Upper lobe of left lung (tissue), 6 donors: ENCODE measurements at regions not wholly inside any gene's neighbourhood (a gene's known extent, or its start where the extent isn't known, plus 50 kb on each side); places are given as distances from the start of the nearest gene placed in this dataset.

Experiments used
- ATAC-seq, 2 donors: fragments of 200-7000 bp; cut with Tn5 transposase; one replicate each; pipeline ENCODE4 v1.9.1; 2022; ENCODE audit warnings: mild to moderate bottlenecking in 2 of 2, moderate library complexity in 2 of 2; ENCODE audit not compliant: low FRiP score in 2 of 2
- DNase-seq, 2 donors: peaks; one replicate each; pipeline ENCODE4 v3.0.0-alpha.2; 2019 to 2020
- H3K27ac ChIP-seq, 4 donors: fragments of 200-600 bp; sonication (generic); one replicate each; pipeline ENCODE4 v1.5.1; 2016 to 2019
- H3K27me3 ChIP-seq, 4 donors: fragments of 200-600 bp; sonication (generic); one replicate each; pipeline ENCODE4 v1.5.1; 2017 to 2019
- H3K36me3 ChIP-seq, 4 donors: fragments of 200-600 bp; sonication (generic); one replicate each; pipeline ENCODE4 v1.5.1; 2016 to 2019
- H3K4me1 ChIP-seq, 4 donors: fragments of 200-600 bp; sonication (generic); one replicate each; pipeline ENCODE4 v1.5.1; 2018 to 2019
- H3K4me3 ChIP-seq, 4 donors: fragments of 200-600 bp; sonication (generic); one replicate each; pipeline ENCODE4 v1.5.1; 2017 to 2019; ENCODE audit warnings: mild to moderate bottlenecking in 2 of 4, moderate library complexity in 1 of 4
- H3K9me3 ChIP-seq, 4 donors: fragments of 200-600 bp; sonication (generic); one replicate each; pipeline ENCODE4 v1.5.1; 2018 to 2019
- EP300 ChIP-seq, 4 donors: sonication (generic); formaldehyde crosslinking; IDR thresholded peaks; one replicate each; pipeline ENCODE4 v1.5.1; 2017; ENCODE audit warnings: antibody characterized with exemption in 4 of 4, control low read depth in 2 of 4
- POLR2A ChIP-seq, 4 donors: fragments of 450-650 bp; IDR thresholded peaks; one replicate each; pipeline ENCODE4 v1.5.1; 2016 to 2017; ENCODE audit warnings: antibody characterized with exemption in 4 of 4, mild to moderate bottlenecking in 2 of 4
- POLR2AphosphoS5 ChIP-seq, 2 donors: sonication (generic); formaldehyde crosslinking; IDR thresholded peaks; one replicate each; pipeline ENCODE4 v1.5.1; 2017; ENCODE audit warnings: antibody characterized with exemption in 2 of 2
- WGBS, 2 donors: methylation state at CpG; one replicate each; pipeline ENCODE4 v1.1.5; 2017 to 2018; 5-methylcytosine and 5-hydroxymethylcytosine counted together
- TF ChIP-seq, protein P1 (sequence below), 6 experiments: fragments of 450-650 bp in 4 of 6; fragments of 200-600 bp in 2 of 6; sonication (generic) in 2 of 6; IDR thresholded peaks; one replicate each; pipeline ENCODE4 v1.5.1; 2016 to 2019; ENCODE audit warnings: antibody characterized with exemption in 6 of 6
- donor health status: DM: no; HTN: no; CAD: no; lungs with moderate emphysema.
- donor health status: DM: no; HTN: yes; CAD: no; lungs with severe emphysema.

DNA sequence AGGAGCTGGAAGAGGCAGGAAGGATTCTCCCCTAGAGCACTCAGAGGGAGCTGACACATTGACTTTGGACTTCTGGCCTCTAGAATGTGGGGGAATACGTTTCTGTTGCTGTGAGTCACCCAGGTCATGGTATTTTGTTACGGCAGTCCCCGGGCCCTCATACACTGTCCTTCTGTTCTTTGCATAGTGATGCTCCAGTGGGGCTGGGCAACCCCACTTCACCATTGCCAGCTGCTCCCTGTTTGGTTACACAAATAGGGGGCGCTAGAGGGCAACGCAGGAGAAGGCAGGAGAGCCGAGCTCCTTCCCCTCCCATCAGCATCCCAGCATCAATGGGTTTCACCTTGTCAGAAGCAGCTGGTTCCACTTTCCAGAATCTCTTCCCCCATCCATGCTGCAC is 257.7 kb upstream of the FOXF1 start:
- Histone ChIP-seq H3K4me1 (no peaks in the 10 kb centered on the region), H3K27me3 (no peaks in the 10 kb centered on the region), H3K9me3 (peaks cover 0 to 4% (median 0%) of the 10 kb centered on the region in 4 donors), H3K4me3 (no peak overlapping the region), H3K36me3 (no peaks in the 10 kb centered on the region), H3K27ac (no peak overlapping the region)
- DNase-seq (no peak), ATAC-seq (no peak)
- WGBS, 2 donors, result 47% methylated on average over 6 of the region's 6 CpGs; no CpG with 5 or more reads in 1 of the 2 donors
- TF ChIP-seq EP300 (IDR thresholded peaks at IDR 0.05), result no peak
- TF ChIP-seq POLR2A (IDR thresholded peaks at IDR 0.05), result no peak
- TF ChIP-seq, protein P1, sequence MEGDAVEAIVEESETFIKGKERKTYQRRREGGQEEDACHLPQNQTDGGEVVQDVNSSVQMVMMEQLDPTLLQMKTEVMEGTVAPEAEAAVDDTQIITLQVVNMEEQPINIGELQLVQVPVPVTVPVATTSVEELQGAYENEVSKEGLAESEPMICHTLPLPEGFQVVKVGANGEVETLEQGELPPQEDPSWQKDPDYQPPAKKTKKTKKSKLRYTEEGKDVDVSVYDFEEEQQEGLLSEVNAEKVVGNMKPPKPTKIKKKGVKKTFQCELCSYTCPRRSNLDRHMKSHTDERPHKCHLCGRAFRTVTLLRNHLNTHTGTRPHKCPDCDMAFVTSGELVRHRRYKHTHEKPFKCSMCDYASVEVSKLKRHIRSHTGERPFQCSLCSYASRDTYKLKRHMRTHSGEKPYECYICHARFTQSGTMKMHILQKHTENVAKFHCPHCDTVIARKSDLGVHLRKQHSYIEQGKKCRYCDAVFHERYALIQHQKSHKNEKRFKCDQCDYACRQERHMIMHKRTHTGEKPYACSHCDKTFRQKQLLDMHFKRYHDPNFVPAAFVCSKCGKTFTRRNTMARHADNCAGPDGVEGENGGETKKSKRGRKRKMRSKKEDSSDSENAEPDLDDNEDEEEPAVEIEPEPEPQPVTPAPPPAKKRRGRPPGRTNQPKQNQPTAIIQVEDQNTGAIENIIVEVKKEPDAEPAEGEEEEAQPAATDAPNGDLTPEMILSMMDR (IDR thresholded peaks at IDR 0.05), result peak in 2 of 6 experiments; percentile 27 to 34
- TF ChIP-seq POLR2AphosphoS5 (IDR thresholded peaks at IDR 0.05), result no peak

DNA sequence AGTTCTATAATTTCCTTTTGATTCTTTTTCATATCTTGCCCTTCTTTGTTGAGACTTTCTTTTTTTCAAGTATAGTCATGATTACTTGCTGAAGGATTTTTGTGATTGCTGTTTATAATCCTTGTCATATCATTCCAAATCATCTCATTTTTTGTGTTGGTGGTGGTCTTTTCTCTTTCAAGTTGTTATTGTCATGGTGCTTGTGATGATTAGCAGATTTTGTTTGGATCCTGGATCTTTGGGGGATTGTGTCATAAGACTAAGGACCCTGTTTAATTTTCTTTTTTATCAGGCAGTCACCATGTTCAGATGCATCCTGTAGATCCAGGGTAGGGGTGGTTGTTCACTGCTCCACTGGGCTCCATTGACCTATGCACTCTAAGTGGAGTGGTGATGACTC is 254.4 kb upstream of the FOXF1 start:
- Histone ChIP-seq H3K36me3 (no peaks in the 10 kb centered on the region), H3K27ac (no peak overlapping the region), H3K4me3 (no peak overlapping the region), H3K27me3 (no peaks in the 10 kb centered on the region), H3K9me3 (peaks cover 0 to 4% (median 0%) of the 10 kb centered on the region in 4 donors), H3K4me1 (peaks cover 0 to 7% (median 0%) of the 10 kb centered on the region in 4 donors)
- TF ChIP-seq EP300 (IDR thresholded peaks at IDR 0.05) (no peak), POLR2A (IDR thresholded peaks at IDR 0.05) (no peak), POLR2AphosphoS5 (IDR thresholded peaks at IDR 0.05) (no peak)
- TF ChIP-seq, protein P1 (IDR thresholded peaks at IDR 0.05), result no peak
- DNase-seq (no peak), ATAC-seq (no peak)

DNA sequence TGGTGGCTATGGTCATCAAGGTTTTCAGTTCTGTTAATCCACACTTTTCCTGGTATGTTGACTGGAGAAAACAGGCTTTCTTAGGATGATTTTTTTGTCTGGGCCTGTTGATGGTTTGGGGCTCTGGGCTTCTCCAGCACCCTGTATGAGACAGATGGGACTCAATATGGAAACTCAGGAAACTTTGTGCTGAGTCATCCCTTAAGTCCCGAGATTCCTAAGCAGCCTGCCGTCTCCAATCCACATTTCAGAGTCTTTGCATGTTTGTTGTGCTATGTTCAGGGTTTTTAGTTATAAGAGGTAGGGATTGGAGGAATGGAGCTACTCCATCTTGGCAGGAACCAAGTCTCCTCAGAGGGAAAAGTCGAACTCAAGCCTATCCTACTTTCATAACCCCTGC is 253.3 kb upstream of the FOXF1 start:
- TF ChIP-seq, protein P1 (IDR thresholded peaks at IDR 0.05), result no peak
- H3K4me1 ChIP-seq, result peaks cover 0 to 7% (median 0%) of the 10 kb centered on the region in 4 donors
- no peak for ATAC-seq
- no peak overlapping the region for H3K4me3 ChIP-seq
- H3K9me3 ChIP-seq, result peaks cover 0 to 4% (median 0%) of the 10 kb centered on the region in 4 donors
- 87 to 100% methylated on average over 2 to 3 of the region's 3 CpGs for WGBS, 2 donors
- H3K27ac ChIP-seq, result no peak overlapping the region
- no peak for DNase-seq
- H3K27me3 ChIP-seq, result no peaks in the 10 kb centered on the region
- H3K36me3 ChIP-seq, result no peaks in the 10 kb centered on the region

DNA sequence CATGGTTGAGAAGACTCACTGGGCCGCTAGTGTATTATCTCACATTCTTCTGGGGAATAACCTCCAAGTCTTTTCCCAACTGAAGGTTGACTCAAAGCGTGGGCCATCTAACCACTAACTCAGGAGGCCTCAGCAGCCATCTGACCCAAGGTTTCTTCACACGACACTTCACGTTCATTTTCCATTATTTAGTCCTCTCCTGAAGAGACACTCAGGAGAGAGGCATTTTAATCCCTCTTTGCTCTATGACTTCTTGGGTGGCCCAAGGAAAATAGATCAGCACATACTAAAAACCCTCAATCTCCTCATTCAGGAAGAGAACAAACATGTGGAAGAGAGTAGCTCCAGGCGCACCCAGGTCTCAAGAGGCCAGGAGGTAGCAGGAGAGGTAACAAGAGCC is 252.8 kb upstream of the FOXF1 start:
- peaks cover 0 to 7% (median 0%) of the 10 kb centered on the region in 4 donors for H3K4me1 ChIP-seq
- no peaks in the 10 kb centered on the region for H3K27me3 ChIP-seq
- TF ChIP-seq POLR2A (IDR thresholded peaks at IDR 0.05), result no peak
- TF ChIP-seq, protein P1 (IDR thresholded peaks at IDR 0.05), result no peak
- no peak for TF ChIP-seq POLR2AphosphoS5 (IDR thresholded peaks at IDR 0.05)
- TF ChIP-seq EP300 (IDR thresholded peaks at IDR 0.05), result no peak
- 67 to 82% methylated on average over 5 of the region's 5 CpGs for WGBS, 2 donors
- ATAC-seq (no peak), DNase-seq (no peak)
- no peak overlapping the region for H3K4me3 ChIP-seq
- no peak overlapping the region for H3K27ac ChIP-seq
- no peaks in the 10 kb centered on the region for H3K36me3 ChIP-seq
- peaks cover 0 to 4% (median 0%) of the 10 kb centered on the region in 4 donors for H3K9me3 ChIP-seq

DNA sequence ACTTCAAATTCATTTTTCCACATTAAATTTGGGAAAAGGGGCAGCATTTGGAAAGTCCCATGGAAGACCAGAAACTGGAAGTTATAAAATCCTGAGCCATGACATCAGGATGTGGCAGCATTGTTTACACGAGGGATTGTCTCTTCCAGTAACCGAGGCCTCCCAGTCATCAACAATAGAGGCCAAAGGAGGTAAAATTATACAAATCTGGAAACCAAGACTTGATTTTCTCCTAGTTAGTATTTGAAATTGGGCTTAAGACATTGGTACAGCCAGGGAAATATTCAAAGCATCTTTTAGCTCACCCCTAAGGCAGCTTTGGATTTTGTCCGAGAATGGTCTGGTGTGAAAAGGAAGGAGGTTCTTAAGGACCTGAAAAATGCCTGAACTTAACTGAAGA is 251.6 kb upstream of the FOXF1 start:
- DNase-seq (no peak), ATAC-seq (no peak)
- peaks cover 0 to 7% (median 0%) of the 10 kb centered on the region in 4 donors for H3K4me1 ChIP-seq
- no peaks in the 10 kb centered on the region for H3K27me3 ChIP-seq
- TF ChIP-seq, protein P1 (IDR thresholded peaks at IDR 0.05), result no peak
- TF ChIP-seq EP300 (IDR thresholded peaks at IDR 0.05), result peak in 1 of 4 donors; percentile 70
- WGBS, 2 donors, result 57 to 62% methylated on average over 3 of the region's 3 CpGs
- H3K27ac ChIP-seq, result peak overlapping the region; percentile 1 to 75 (median 58)
- no peaks in the 10 kb centered on the region for H3K36me3 ChIP-seq
- peaks cover 0 to 4% (median 0%) of the 10 kb centered on the region in 4 donors for H3K9me3 ChIP-seq
- no peak overlapping the region for H3K4me3 ChIP-seq
